IMR-90 (cell line): ENCODE measurements at regions not wholly inside any gene's neighbourhood (a gene's known extent, or its start where the extent isn't known, plus 50 kb on each side); places are given as distances from the start of the nearest gene placed in this dataset.

Experiments
- ATAC-seq: fragments of 200-7000 bp; cut with Tn5 transposase; 2 replicates; pipeline ENCODE4 v1.9.1; 2020; ENCODE audit warnings: low read depth, mild to moderate bottlenecking, moderate library complexity
- BruUV-seq: library from RNA; stranded (reverse); fragments of 400-500 nt; replicated peaks from 2 replicates; lab custom pipeline; 2021; lab: Mats Ljungman, UMichigan
- CTCF ChIA-PET: fragments of 300-600 bp; formaldehyde crosslinking; extraction: SDS; loops from one replicate; lab custom pipeline; 2021; ENCODE audit warnings: antibody characterized with exemption; lab: Yijun Ruan, JAX
- POLR2A ChIA-PET: fragments of 300-600 bp; sonication (Branson Sonifier 250); formaldehyde crosslinking; loops from one replicate; lab custom pipeline; 2022; ENCODE audit warnings: antibody characterized with exemption; ENCODE audit not compliant: unreplicated experiment; lab: Charles Lee
- DNase-seq: peaks from one replicate; pipeline ENCODE4 v3.0.0; 2013
- H2AFZ ChIP-seq: replicated peaks from 2 replicates; pipeline ENCODE3; 2013; ENCODE audit warnings: low read length, mild to moderate bottlenecking; ENCODE audit not compliant: poor library complexity
- H2AK5ac ChIP-seq: 2 replicates; pipeline ENCODE4 v1.6.1; 2013; ENCODE audit warnings: low read depth, low read length, inconsistent platforms
- H2AK9ac ChIP-seq: replicated peaks from 2 replicates; pipeline ENCODE3; 2013; ENCODE audit warnings: mild to moderate bottlenecking, low read depth, low read length, moderate library complexity; ENCODE audit not compliant: poor library complexity
- H2BK120ac ChIP-seq: 2 replicates; pipeline ENCODE4 v1.6.1; 2013; ENCODE audit warnings: low read depth, low read length, inconsistent platforms
- H2BK15ac ChIP-seq: 3 replicates; pipeline ENCODE4 v1.6.1; 2013; ENCODE audit warnings: low read depth, low read length, inconsistent platforms
- H2BK20ac ChIP-seq: 2 replicates; pipeline ENCODE4 v1.6.1; 2013; ENCODE audit warnings: low read depth, mild to moderate bottlenecking, inconsistent platforms, low read length, moderate library complexity
- H2BK5ac ChIP-seq: 2 replicates; pipeline ENCODE4 v1.6.1; 2013; ENCODE audit warnings: mild to moderate bottlenecking, low read depth, low read length, inconsistent platforms; ENCODE audit not compliant: poor library complexity, severe bottlenecking
- H3K14ac ChIP-seq: replicated peaks from 2 replicates; pipeline ENCODE4 v1.6.1; 2013; ENCODE audit warnings: low read depth, low read length, inconsistent platforms
- H3K18ac ChIP-seq: 2 replicates; pipeline ENCODE4 v1.6.1; 2013; ENCODE audit warnings: low read depth, low read length, control low read depth
- H3K23ac ChIP-seq: 2 replicates; pipeline ENCODE4 v1.6.1; 2013; ENCODE audit warnings: low read depth, low read length, inconsistent platforms
- H3K27ac ChIP-seq: 2 replicates; pipeline ENCODE4 v1.5.1; 2013; ENCODE audit warnings: mild to moderate bottlenecking, control low read depth, low read length; ENCODE audit not compliant: insufficient read depth
- H3K27me3 ChIP-seq: 2 replicates; pipeline ENCODE4 v1.6.1; 2013; ENCODE audit warnings: low read length; ENCODE audit not compliant: control insufficient read depth, insufficient read depth
- H3K36me3 ChIP-seq: 2 replicates; pipeline ENCODE4 v1.6.1; 2013; ENCODE audit warnings: low read length, mixed read lengths; ENCODE audit not compliant: control insufficient read depth, insufficient read depth
- H3K4ac ChIP-seq: 2 replicates; pipeline ENCODE4 v1.6.1; 2013; ENCODE audit warnings: low read depth, low read length, inconsistent platforms
- H3K4me1 ChIP-seq: 2 replicates; pipeline ENCODE4 v1.6.1; 2013; ENCODE audit warnings: low read length, mixed read lengths; ENCODE audit not compliant: control insufficient read depth, insufficient read depth
- H3K4me2 ChIP-seq: 2 replicates; pipeline ENCODE4 v1.6.1; 2013; ENCODE audit warnings: low read depth, mild to moderate bottlenecking, control low read depth, low read length, moderate library complexity
- H3K4me3 ChIP-seq: 2 replicates; pipeline ENCODE4 v1.5.1; 2013; ENCODE audit warnings: low read depth, mild to moderate bottlenecking, control low read depth, low read length, moderate library complexity; ENCODE audit not compliant: insufficient read depth
- H3K56ac ChIP-seq: 2 replicates; pipeline ENCODE4 v1.6.1; 2013; ENCODE audit warnings: low read length, inconsistent platforms; ENCODE audit not compliant: insufficient read depth; ENCODE audit errors: extremely low read depth
- H3K79me1 ChIP-seq, 2 experiments: 2 replicates each; pipeline ENCODE4 v1.6.1; 2013; ENCODE audit warnings: low read length in 2 of 2, inconsistent platforms in 1 of 2, low read depth in 1 of 2
- H3K9ac ChIP-seq: 2 replicates; pipeline ENCODE4 v1.6.1; 2013; ENCODE audit warnings: low read depth, low read length, control low read depth
- H3K9me1 ChIP-seq: 2 replicates; pipeline ENCODE4 v1.6.1; 2013; ENCODE audit warnings: low read length, inconsistent platforms; ENCODE audit not compliant: insufficient read depth
- H3K9me3 ChIP-seq: 2 replicates; pipeline ENCODE4 v1.6.1; 2013; ENCODE audit warnings: low read length; ENCODE audit not compliant: control insufficient read depth, insufficient read depth
- H4K20me1 ChIP-seq: 2 replicates; pipeline ENCODE4 v1.6.1; 2013; ENCODE audit warnings: low read length, inconsistent platforms; ENCODE audit not compliant: insufficient read depth
- H4K5ac ChIP-seq: 2 replicates; pipeline ENCODE4 v1.6.1; 2013; ENCODE audit warnings: mild to moderate bottlenecking, low read depth, low read length, control low read depth
- H4K8ac ChIP-seq, 2 experiments: 2 replicates each; pipeline ENCODE4 v1.6.1; 2013; ENCODE audit warnings: low read depth in 2 of 2, low read length in 2 of 2, control low read depth in 1 of 2, inconsistent platforms in 1 of 2
- H4K91ac ChIP-seq: 2 replicates; pipeline ENCODE4 v1.6.1; 2013; ENCODE audit warnings: low read depth, low read length, inconsistent platforms; ENCODE audit not compliant: insufficient read depth
- CEBPB ChIP-seq: IDR thresholded peaks from 2 replicates; pipeline ENCODE4 v1.6.1; 2012; ENCODE audit warnings: low read depth, low read length, improper control_type of control experiment
- CTCF ChIP-seq: conservative IDR thresholded peaks from 2 replicates; pipeline ENCODE4 v1.5.1; 2012; ENCODE audit warnings: mild to moderate bottlenecking, low read depth, low read length, improper control_type of control experiment
- dilution Hi-C: fragments of 300-500 bp; cut with HindIII; formaldehyde crosslinking; loops from one replicate; pipeline ENCODE4 v1.14.3; 2018; ENCODE audit warnings: low sequenced_read_pairs; ENCODE audit not compliant: unreplicated experiment
- in situ Hi-C: fragments of 300-500 bp; cut with MboI; formaldehyde crosslinking; loops from 3 replicates; pipeline ENCODE4 v1.14.3; 2019; ENCODE audit warnings: low sequenced_read_pairs, inconsistent platforms, mixed read lengths
- intact Hi-C: fragments of 100-400 bp; cut with micrococcal nuclease; formaldehyde crosslinking; loops from 2 replicates; pipeline ENCODE4 v1.10.0; 2022

- Histone ChIP-seq H2AFZ (no peak overlapping the region), H3K9ac (no peak overlapping the region), H3K23ac (no peak overlapping the region), H2AK5ac (no peak overlapping the region), H3K9me1 (peaks cover 4% of the 10 kb centered on the region; the same call in 1 of the 2 replicates), H3K4me1 (peaks cover 1% of the 10 kb centered on the region; the same call in 1 of the 2 replicates), H3K4me2 (no peak overlapping the region), H4K5ac (no peak overlapping the region), H3K36me3 (no peaks in the 10 kb centered on the region), H2AK9ac (no peak overlapping the region), H3K9me3 (no peaks in the 10 kb centered on the region), H2BK5ac (no peak overlapping the region), H3K18ac (no peak overlapping the region), H3K79me1 (no peaks in the 10 kb centered on the region), H2BK15ac (no peak overlapping the region), H4K91ac (no peak overlapping the region), H2BK20ac (no peak overlapping the region), H3K4me3 (no peak overlapping the region), H3K27me3 (peaks cover 2% of the 10 kb centered on the region), H3K27ac (no peak overlapping the region), H4K20me1 (no peaks in the 10 kb centered on the region), H2BK120ac (peak overlapping the region; percentile 23; the same call in 1 of the 2 replicates), H3K14ac (no peak overlapping the region), H3K4ac (no peak overlapping the region), H3K56ac (no peak overlapping the region), H4K8ac (no peak overlapping the region)
- no TSS peak for BruUV-seq
- peak; percentile 27; the same call in 1 of the 2 replicates for ATAC-seq
- peak; percentile 25 for DNase-seq
- intact Hi-C loops (no loop called here), in situ Hi-C loops (no loop called here), dilution Hi-C loops (no loop called here)
- ChIA-PET POLR2A (no interaction called here), CTCF (no interaction called here)
- no peak for TF ChIP-seq CTCF
- TF ChIP-seq CEBPB, result peak; percentile 83
Observed at GRCh38 chr4:17273047-17273446, 238.8 kb downstream of the QDPR start.
